Astrocyte of the spinal cord (primary cell): ENCODE measurements at regions not wholly inside any gene's neighbourhood (a gene's known extent, or its start where the extent isn't known, plus 50 kb on each side); places are given as distances from the start of the nearest gene placed in this dataset.
"Not testable (repeated sequence)": the region's sequence is repeated elsewhere in the genome, so short reads cannot be mapped to it uniquely, and the experiment has no call there.

Experiments
- DNase-seq: peaks from one replicate; pipeline ENCODE4 v3.0.0; 2011; ENCODE audit warnings: low read depth, low spot score
- H3K4me3 ChIP-seq: 2 replicates; pipeline ENCODE4 v1.5.1; 2011; ENCODE audit warnings: low read depth, mild to moderate bottlenecking, low read length, moderate library complexity
- CTCF ChIP-seq: IDR thresholded peaks from 2 replicates; pipeline ENCODE4 v1.5.1; 2012; ENCODE audit warnings: low read depth, mild to moderate bottlenecking, low read length, inconsistent platforms
- in situ Hi-C: cut with HindIII; loops from 2 replicates; pipeline ENCODE4 v1.10.0; 2017; ENCODE audit warnings: low sequenced_read_pairs

- in situ Hi-C loops, H3K4me3 ChIP-seq, DNase-seq: not testable (repeated sequence)
Measured at GRCh38 chr1:66424530-66424929, 109.4 kb upstream of the SGIP1 start.

- H3K4me3 ChIP-seq = no peak overlapping the region
- no peak for DNase-seq
- in situ Hi-C loops = loop anchor here (25.0 kb wide), 1 partner anchor 164 kb away; no protein-coding TSS in a partner anchor
- no peak for TF ChIP-seq CTCF
Measured at GRCh38 chr1:66426239-66426853, 107.6 kb upstream of the SGIP1 start.

- DNase-seq, H3K4me3 ChIP-seq: not testable (repeated sequence)
- in situ Hi-C loops = loop anchor here (25.0 kb wide), 1 partner anchor 169 kb away; no protein-coding TSS in a partner anchor
Measured at GRCh38 chr1:66430815-66431214, 103.1 kb upstream of the SGIP1 start.

- in situ Hi-C loops = loop anchor here (25.0 kb wide), 1 partner anchor 170 kb away; no protein-coding TSS in a partner anchor
- no peak for TF ChIP-seq CTCF
- H3K4me3 ChIP-seq = no peak overlapping the region
- no peak for DNase-seq
Measured at GRCh38 chr1:66431999-66432398, 102.0 kb upstream of the SGIP1 start.

- no peak for TF ChIP-seq CTCF
- in situ Hi-C loops = loop anchor here (25.0 kb wide), 1 partner anchor 171 kb away; no protein-coding TSS in a partner anchor
- no peak overlapping the region for H3K4me3 ChIP-seq
- DNase-seq = no peak
Measured at GRCh38 chr1:66433611-66434010, 100.3 kb upstream of the SGIP1 start.

GRCh38 chr1:66434096-66434495 lies 99.9 kb upstream of the SGIP1 start:
- TF ChIP-seq CTCF = no peak
- peak; percentile 17 for DNase-seq
- in situ Hi-C loops = loop anchor here (25.0 kb wide), 1 partner anchor 172 kb away; no protein-coding TSS in a partner anchor
- H3K4me3 ChIP-seq = no peak overlapping the region

GRCh38 chr1:66435541-66435940 lies 98.4 kb upstream of the SGIP1 start:
- no peak for TF ChIP-seq CTCF
- no peak overlapping the region for H3K4me3 ChIP-seq
- in situ Hi-C loops = loop anchor here (25.0 kb wide), 1 partner anchor 173 kb away; no protein-coding TSS in a partner anchor
- DNase-seq = no peak
